Urinary bladder (tissue), 3 donors: ENCODE measurements at regions not wholly inside any gene's neighbourhood (a gene's known extent, or its start where the extent isn't known, plus 50 kb on each side); places are given as distances from the start of the nearest gene placed in this dataset.
"Not testable (repeated sequence)": the region's sequence is repeated elsewhere in the genome, so short reads cannot be mapped to it uniquely, and the experiment has no call there.

Source experiments
- DNase-seq: peaks from one replicate; pipeline ENCODE4 v3.0.0-alpha.2; 2015; ENCODE audit errors: extremely low spot score
- H3K27ac ChIP-seq: one replicate; pipeline ENCODE4 v1.5.1; 2013; ENCODE audit warnings: low read depth, mild to moderate bottlenecking, moderate library complexity
- H3K36me3 ChIP-seq: one replicate; pipeline ENCODE4 v1.6.1; 2013; ENCODE audit warnings: mild to moderate bottlenecking, moderate library complexity; ENCODE audit not compliant: insufficient read depth
- H3K4me1 ChIP-seq: one replicate; pipeline ENCODE4 v1.6.1; 2013; ENCODE audit warnings: mild to moderate bottlenecking, moderate library complexity; ENCODE audit not compliant: insufficient read depth
- H3K4me3 ChIP-seq: one replicate; pipeline ENCODE4 v1.5.1; 2013; ENCODE audit warnings: low read depth, low read length
- WGBS: extraction: QIAGEN DNeasy Blood & Tissue Kit; methylation state at CpG from one replicate; pipeline ENCODE4 v1.1.7; 2013; 5-methylcytosine and 5-hydroxymethylcytosine counted together
- donor health status: healthy with polysubstance abuse.
- donor health status: healthy.

GRCh38 chr4:100933628-100934027 is 413.7 kb downstream of the PPP3CA start:
- Histone ChIP-seq H3K36me3 (no peaks in the 10 kb centered on the region), H3K27ac (no peak overlapping the region), H3K4me3 (no peak overlapping the region), H3K4me1 (no peaks in the 10 kb centered on the region)
- DNase-seq: no peak
- 58% methylated on average over 4 of the region's 4 CpGs for WGBS

GRCh38 chr4:100929758-100930157 is 411.9 kb upstream of the EMCN start:
- no peaks in the 10 kb centered on the region for H3K36me3 ChIP-seq
- 71% methylated on average over 1 of the region's 1 CpG for WGBS
- H3K4me3 ChIP-seq: no peak overlapping the region
- H3K27ac ChIP-seq: no peak overlapping the region
- DNase-seq: no peak
- H3K4me1 ChIP-seq: no peaks in the 10 kb centered on the region

- H3K36me3 ChIP-seq: no peaks in the 10 kb centered on the region
- no peaks in the 10 kb centered on the region for H3K4me1 ChIP-seq
- WGBS: 38% methylated on average over 1 of the region's 1 CpG
- no peak overlapping the region for H3K27ac ChIP-seq
- no peak for DNase-seq
- no peak overlapping the region for H3K4me3 ChIP-seq
Measured at GRCh38 chr4:100929135-100929534, 411.3 kb upstream of the EMCN start.

- Histone ChIP-seq H3K36me3 (no peaks in the 10 kb centered on the region), H3K4me1 (no peaks in the 10 kb centered on the region), H3K27ac (no peak overlapping the region), H3K4me3 (no peak overlapping the region)
- WGBS: 92% methylated on average over 2 of the region's 2 CpGs
- DNase-seq: no peak
Measured at GRCh38 chr4:100926039-100926717, 408.4 kb upstream of the EMCN start.

- H3K4me1 ChIP-seq: no peaks in the 10 kb centered on the region
- no peaks in the 10 kb centered on the region for H3K36me3 ChIP-seq
- no peak overlapping the region for H3K4me3 ChIP-seq
- H3K27ac ChIP-seq: no peak overlapping the region
- 66% methylated on average over 6 of the region's 6 CpGs for WGBS
- DNase-seq: no peak
Measured at GRCh38 chr4:100913685-100914084, 395.9 kb upstream of the EMCN start.

- Histone ChIP-seq H3K36me3 (no peaks in the 10 kb centered on the region), H3K4me3 (no peak overlapping the region), H3K4me1 (no peaks in the 10 kb centered on the region), H3K27ac (no peak overlapping the region)
- 79% methylated on average over 3 of the region's 3 CpGs for WGBS
- DNase-seq: no peak
Measured at GRCh38 chr4:100908540-100908939, 390.7 kb upstream of the EMCN start.

- no peak overlapping the region for H3K4me3 ChIP-seq
- H3K27ac ChIP-seq: no peak overlapping the region
- H3K36me3 ChIP-seq: no peaks in the 10 kb centered on the region
- no peak for DNase-seq
- WGBS: 67% methylated on average over 3 of the region's 3 CpGs
- no peaks in the 10 kb centered on the region for H3K4me1 ChIP-seq
Measured at GRCh38 chr4:100907465-100908454, 389.9 kb upstream of the EMCN start.

GRCh38 chr4:100906973-100907372 is 389.2 kb upstream of the EMCN start:
- DNase-seq: no peak
- Histone ChIP-seq H3K27ac (no peak overlapping the region), H3K36me3 (no peaks in the 10 kb centered on the region), H3K4me1 (no peaks in the 10 kb centered on the region), H3K4me3 (no peak overlapping the region)
- 81% methylated on average over 3 of the region's 3 CpGs for WGBS

GRCh38 chr4:100900945-100901344 is 383.1 kb upstream of the EMCN start:
- H3K27ac ChIP-seq, H3K4me1 ChIP-seq, H3K36me3 ChIP-seq, DNase-seq, H3K4me3 ChIP-seq: not testable (repeated sequence)
- WGBS: 95% methylated on average over 5 of the region's 5 CpGs

- WGBS: 94% methylated on average over 11 of the region's 11 CpGs
- Histone ChIP-seq H3K36me3 (no peaks in the 10 kb centered on the region), H3K4me3 (no peak overlapping the region), H3K27ac (no peak overlapping the region), H3K4me1 (no peaks in the 10 kb centered on the region)
- no peak for DNase-seq
Measured at GRCh38 chr4:100900134-100900533, 382.3 kb upstream of the EMCN start.

GRCh38 chr4:100898844-100899243 is 381.0 kb upstream of the EMCN start:
- Histone ChIP-seq H3K4me3 (no peak overlapping the region), H3K36me3 (no peaks in the 10 kb centered on the region), H3K4me1 (no peaks in the 10 kb centered on the region), H3K27ac (no peak overlapping the region)
- DNase-seq: no peak

- whole genome bisulfite sequencing: 54% methylated on average over 8 of the region's 8 CpGs
Measured at GRCh38 chr4:100895556-100896197, 377.9 kb upstream of the EMCN start.

GRCh38 chr4:100894339-100894870 is 376.6 kb upstream of the EMCN start:
- no peak overlapping the region for H3K27ac ChIP-seq
- 60% methylated on average over 1 of the region's 1 CpG for WGBS
- H3K4me3 ChIP-seq: no peak overlapping the region
- H3K36me3 ChIP-seq: no peaks in the 10 kb centered on the region
- H3K4me1 ChIP-seq: no peaks in the 10 kb centered on the region
- DNase-seq: no peak

More at GRCh38 chr4:100895556-100896197, 377.9 kb upstream of the EMCN start:
- no peak overlapping the region for H3K27ac ChIP-seq
- peak overlapping the region; percentile 33 for H3K4me3 ChIP-seq
- no peak for DNase-seq
- H3K4me1 ChIP-seq: no peaks in the 10 kb centered on the region
- no peaks in the 10 kb centered on the region for H3K36me3 ChIP-seq
